ENCODE measurements at regions not wholly inside any gene's neighbourhood (a gene's known extent, or its start where the extent isn't known, plus 50 kb on each side); places are given as distances from the start of the nearest gene placed in this dataset.

DNA sequence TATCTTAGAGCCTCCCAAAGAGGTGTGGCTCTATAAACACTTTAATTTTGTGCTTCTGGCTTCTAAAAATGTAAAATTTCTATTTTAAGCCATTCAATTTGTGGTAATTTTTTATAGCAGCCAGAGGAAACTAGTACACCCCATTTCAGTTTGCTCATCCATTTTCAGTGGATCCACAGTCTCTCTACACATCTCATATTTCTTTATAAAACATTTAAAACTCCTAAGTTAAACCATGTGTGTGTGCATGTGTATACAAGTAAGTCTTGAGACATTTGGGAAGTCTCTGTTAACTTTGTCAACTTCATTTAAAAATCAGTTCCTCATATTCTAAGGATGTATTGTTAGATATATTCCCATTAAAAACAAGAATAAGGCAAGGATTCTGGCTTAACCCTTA lies 273.2 kb downstream of the IL15 start:
- TF ChIP-seq, protein P1, sequence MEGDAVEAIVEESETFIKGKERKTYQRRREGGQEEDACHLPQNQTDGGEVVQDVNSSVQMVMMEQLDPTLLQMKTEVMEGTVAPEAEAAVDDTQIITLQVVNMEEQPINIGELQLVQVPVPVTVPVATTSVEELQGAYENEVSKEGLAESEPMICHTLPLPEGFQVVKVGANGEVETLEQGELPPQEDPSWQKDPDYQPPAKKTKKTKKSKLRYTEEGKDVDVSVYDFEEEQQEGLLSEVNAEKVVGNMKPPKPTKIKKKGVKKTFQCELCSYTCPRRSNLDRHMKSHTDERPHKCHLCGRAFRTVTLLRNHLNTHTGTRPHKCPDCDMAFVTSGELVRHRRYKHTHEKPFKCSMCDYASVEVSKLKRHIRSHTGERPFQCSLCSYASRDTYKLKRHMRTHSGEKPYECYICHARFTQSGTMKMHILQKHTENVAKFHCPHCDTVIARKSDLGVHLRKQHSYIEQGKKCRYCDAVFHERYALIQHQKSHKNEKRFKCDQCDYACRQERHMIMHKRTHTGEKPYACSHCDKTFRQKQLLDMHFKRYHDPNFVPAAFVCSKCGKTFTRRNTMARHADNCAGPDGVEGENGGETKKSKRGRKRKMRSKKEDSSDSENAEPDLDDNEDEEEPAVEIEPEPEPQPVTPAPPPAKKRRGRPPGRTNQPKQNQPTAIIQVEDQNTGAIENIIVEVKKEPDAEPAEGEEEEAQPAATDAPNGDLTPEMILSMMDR (IDR thresholded peaks at IDR 0.05), result no peak
- TF ChIP-seq EZH2 (IDR thresholded peaks at IDR 0.05; ENCODE audit: borderline replicate concordance, insufficient read depth, low read depth, low read length, poor library complexity, severe bottlenecking), result no peak
